Spleen (tissue), 11 donors: ENCODE measurements at regions not wholly inside any gene's neighbourhood (a gene's known extent, or its start where the extent isn't known, plus 50 kb on each side); places are given as distances from the start of the nearest gene placed in this dataset.
A peak's percentile ranks its signal among the peaks of the same experiment; 100 is the strongest.

Experiments
- DNase-seq: peaks from one replicate; pipeline ENCODE4 v3.0.0-alpha.2; 2020
- H3K27ac ChIP-seq, 8 donors: fragments of 200-600 bp; sonication (generic) in 7 of 8; 1 replicate in 4 of 8; 2 replicates in 4 of 8; pipeline versions ENCODE4 v1.5.0 to v1.8.0; 2016 to 2021; ENCODE audit warnings: inconsistent platforms in 4 of 8, mild to moderate bottlenecking in 4 of 8, moderate library complexity in 1 of 8
- H3K27me3 ChIP-seq, 7 donors: fragments of 200-600 bp; sonication (generic) in 6 of 7; replicated peaks in 1 of 7; 1 replicate in 4 of 7; 2 replicates in 3 of 7; pipeline versions ENCODE4 v1.5.0 to v1.8.0; 2016 to 2021; ENCODE audit warnings: inconsistent platforms in 3 of 7, mild to moderate bottlenecking in 1 of 7
- H3K36me3 ChIP-seq, 6 donors: fragments of 200-600 bp; sonication (generic) in 5 of 6; 1 replicate in 4 of 6; 2 replicates in 2 of 6; pipeline versions ENCODE4 v1.5.0 to v1.8.0; 2016 to 2021; ENCODE audit warnings: inconsistent platforms in 2 of 6
- H3K4me1 ChIP-seq, 6 donors: fragments of 200-600 bp; sonication (generic) in 5 of 6; 1 replicate in 3 of 6; 2 replicates in 3 of 6; pipeline versions ENCODE4 v1.5.0 to v1.8.0; 2016 to 2021; ENCODE audit warnings: inconsistent platforms in 3 of 6
- H3K4me3 ChIP-seq, 8 donors: fragments of 200-600 bp; sonication (generic) in 7 of 8; 1 replicate in 4 of 8; 2 replicates in 4 of 8; pipeline versions ENCODE4 v1.5.0 to v1.8.0; 2016 to 2021; ENCODE audit warnings: inconsistent platforms in 4 of 8, mild to moderate bottlenecking in 4 of 8, moderate library complexity in 2 of 8
- H3K9me3 ChIP-seq, 8 donors: fragments of 200-600 bp; sonication (generic) in 7 of 8; 1 replicate in 4 of 8; 2 replicates in 4 of 8; pipeline versions ENCODE4 v1.5.0 to v1.8.0; 2016 to 2021; ENCODE audit warnings: inconsistent platforms in 4 of 8
- CTCF ChIP-seq, 11 experiments: fragments of 200-600 bp in 7 of 11; fragments of 450-650 bp in 4 of 11; sonication (generic) in 4 of 11; IDR thresholded peaks in 8 of 11; conservative IDR thresholded peaks in 3 of 11; 1 replicate in 7 of 11; 2 replicates in 4 of 11; pipeline versions ENCODE4 v1.4.0 to v1.8.0; 2016 to 2021; ENCODE audit warnings: antibody characterized with exemption in 11 of 11, inconsistent platforms in 4 of 11, mild to moderate bottlenecking in 1 of 11
- POLR2A ChIP-seq, 3 donors: fragments of 450-650 bp; IDR thresholded peaks; one replicate each; pipeline ENCODE4 v1.5.1; 2017; ENCODE audit warnings: antibody characterized with exemption in 3 of 3, mild to moderate bottlenecking in 1 of 3
- POLR2AphosphoS5 ChIP-seq, 3 donors: sonication (generic); formaldehyde crosslinking; IDR thresholded peaks; one replicate each; pipeline ENCODE4 v1.5.1; 2017; ENCODE audit warnings: antibody characterized with exemption in 3 of 3
- WGBS, 5 donors: extraction: QIAGEN DNeasy Blood & Tissue Kit in 3 of 5; methylation state at CpG; one replicate each; pipeline versions ENCODE4 v1.1.5 to v1.1.7; 2013 to 2018; 5-methylcytosine and 5-hydroxymethylcytosine counted together
- intact Hi-C: fragments of 100-400 bp; cut with DNase I; formaldehyde crosslinking; loops from one replicate; pipeline ENCODE4 v1.15.0; 2023; ENCODE audit warnings: low total_unique reads
- donor health status: healthy with polysubstance abuse.
- donor health status: DM: no; HTN: no; CAD: no; lungs with moderate emphysema.
- donor health status: DM: no; HTN: no; CAD: no.
- donor health status: Bipolar disorder and iron deficiency.
- donor health status: healthy.
- donor health status: DM: no; HTN: no; CAD: no.
- donor health status: DM: yes; HTN: yes; CAD: no.

GRCh38 chr9:2407450-2407849, 214.1 kb upstream of the VLDLR start:
- Histone ChIP-seq H3K27me3 (peaks cover 0 to 4% (median 0%) of the 10 kb centered on the region in 7 donors), H3K4me1 (no peaks in the 10 kb centered on the region), H3K36me3 (no peaks in the 10 kb centered on the region), H3K9me3 (peaks cover 0 to 41% (median 20%) of the 10 kb centered on the region in 8 donors), H3K27ac (no peak overlapping the region), H3K4me3 (no peak overlapping the region)
- intact Hi-C loops, result no loop called here
- DNase-seq, result no peak
- no peak for TF ChIP-seq POLR2A (IDR thresholded peaks at IDR 0.05)
- TF ChIP-seq POLR2AphosphoS5 (IDR thresholded peaks at IDR 0.05), result no peak
- no peak for TF ChIP-seq CTCF (IDR thresholded peaks at IDR 0.05 in 8 of 11, conservative IDR thresholded peaks at IDR 0.05 in 3 of 11)
- 71 to 93% (median 78%) methylated on average over 4 to 7 of the region's 7 CpGs for WGBS, 5 donors

GRCh38 chr9:2411459-2412215, 209.9 kb upstream of the VLDLR start:
- intact Hi-C loops, result no loop called here
- TF ChIP-seq CTCF (IDR thresholded peaks at IDR 0.05 in 8 of 11, conservative IDR thresholded peaks at IDR 0.05 in 3 of 11), result no peak
- no peak for TF ChIP-seq POLR2AphosphoS5 (IDR thresholded peaks at IDR 0.05)
- no peak for TF ChIP-seq POLR2A (IDR thresholded peaks at IDR 0.05)
- H3K4me1 ChIP-seq, result no peaks in the 10 kb centered on the region
- H3K27me3 ChIP-seq, result no peaks in the 10 kb centered on the region
- H3K4me3 ChIP-seq, result no peak overlapping the region
- no peak overlapping the region for H3K27ac ChIP-seq
- no peaks in the 10 kb centered on the region for H3K36me3 ChIP-seq
- 68 to 81% (median 72%) methylated on average over 8 of the region's 8 CpGs for WGBS, 5 donors
- DNase-seq, result no peak
- H3K9me3 ChIP-seq, result peaks cover 0 to 1% (median 0%) of the 10 kb centered on the region in 8 donors

GRCh38 chr9:2413160-2413805, 208.3 kb upstream of the VLDLR start:
- no peaks in the 10 kb centered on the region for H3K4me1 ChIP-seq
- H3K9me3 ChIP-seq, result no peaks in the 10 kb centered on the region
- no peak for DNase-seq
- no peaks in the 10 kb centered on the region for H3K27me3 ChIP-seq
- intact Hi-C loops, result no loop called here
- H3K36me3 ChIP-seq, result no peaks in the 10 kb centered on the region
- H3K4me3 ChIP-seq, result no peak overlapping the region
- no peak for TF ChIP-seq CTCF (IDR thresholded peaks at IDR 0.05 in 8 of 11, conservative IDR thresholded peaks at IDR 0.05 in 3 of 11)
- TF ChIP-seq POLR2A (IDR thresholded peaks at IDR 0.05), result no peak
- no peak for TF ChIP-seq POLR2AphosphoS5 (IDR thresholded peaks at IDR 0.05)
- whole genome bisulfite sequencing, 5 donors, result 57 to 82% (median 63%) methylated on average over 4 of the region's 4 CpGs
- H3K27ac ChIP-seq, result peak overlapping the region in 1 of 8 donors; percentile 10

- no peaks in the 10 kb centered on the region for H3K27me3 ChIP-seq
- no peak for DNase-seq
- no peak overlapping the region for H3K4me3 ChIP-seq
- TF ChIP-seq POLR2A (IDR thresholded peaks at IDR 0.05) (no peak), CTCF (IDR thresholded peaks at IDR 0.05 in 8 of 11, conservative IDR thresholded peaks at IDR 0.05 in 3 of 11) (no peak), POLR2AphosphoS5 (IDR thresholded peaks at IDR 0.05) (no peak)
- H3K36me3 ChIP-seq, result no peaks in the 10 kb centered on the region
- H3K9me3 ChIP-seq, result no peaks in the 10 kb centered on the region
- H3K27ac ChIP-seq, result no peak overlapping the region
- H3K4me1 ChIP-seq, result no peaks in the 10 kb centered on the region
- intact Hi-C loops, result no loop called here
- WGBS, 5 donors, result 90 to 99% (median 93%) methylated on average over 2 of the region's 2 CpGs
Observed at GRCh38 chr9:2414465-2414864, 207.1 kb upstream of the VLDLR start.
